ENCODE measurements at regions not wholly inside any gene's neighbourhood (a gene's known extent, or its start where the extent isn't known, plus 50 kb on each side); places are given as distances from the start of the nearest gene placed in this dataset.

DNA sequence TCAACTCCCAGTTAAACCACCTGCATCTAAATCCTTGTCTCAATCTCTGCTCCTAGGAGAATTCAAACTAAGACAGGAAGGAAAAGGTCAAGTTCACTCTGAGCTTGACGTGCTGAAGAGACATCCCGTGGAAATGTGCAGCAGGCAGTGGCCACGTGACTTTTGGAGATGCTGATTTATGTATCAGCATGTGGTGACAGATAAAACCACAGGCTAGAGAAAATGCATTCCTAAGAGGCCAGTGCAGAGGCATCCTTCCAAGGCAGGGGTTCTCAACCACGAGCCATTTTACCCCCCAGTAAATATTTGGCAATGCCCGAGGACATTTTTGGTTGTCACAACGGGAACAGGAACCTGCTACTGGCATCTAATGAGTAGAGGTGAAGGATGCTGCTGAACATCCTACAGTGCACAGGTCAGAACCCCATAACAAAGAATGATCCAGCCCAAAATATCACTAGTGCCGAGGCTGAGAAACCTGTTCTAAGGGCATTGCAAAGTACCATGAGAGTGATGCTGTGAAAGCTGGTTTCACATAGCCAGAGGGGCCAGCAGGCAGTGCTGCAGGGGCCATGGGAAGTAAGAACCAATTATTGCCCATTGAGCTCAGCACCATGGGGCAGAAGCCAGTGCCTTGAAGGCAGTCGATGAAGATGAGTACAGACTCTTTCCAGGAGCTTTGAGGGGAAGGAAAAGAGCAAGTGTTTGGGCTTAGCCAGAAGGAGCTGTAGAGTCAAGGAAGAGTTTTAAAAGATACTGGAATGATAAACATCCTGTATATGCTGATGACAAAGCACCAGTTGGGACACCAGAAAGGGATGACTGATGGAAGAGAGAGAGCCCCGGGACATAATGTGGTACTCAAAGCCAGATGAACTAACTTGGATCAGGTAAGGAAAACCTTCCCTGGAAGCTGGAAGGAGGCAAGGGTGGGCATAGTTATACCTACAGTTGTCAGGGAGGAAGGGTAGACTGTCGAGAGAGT, 174.6 kb downstream of the HAUS1 start:
- no peak for TF ChIP-seq EZH2 (IDR thresholded peaks at IDR 0.05; ENCODE audit: low read depth)
- TF ChIP-seq CTCF (conservative IDR thresholded peaks at IDR 0.05), result no peak
